GM19463 (cell line): ENCODE measurements at regions not wholly inside any gene's neighbourhood (a gene's known extent, or its start where the extent isn't known, plus 50 kb on each side); places are given as distances from the start of the nearest gene placed in this dataset.
"Not testable (repeated sequence)": the region's sequence is repeated elsewhere in the genome, so short reads cannot be mapped to it uniquely, and the experiment has no call there.

Experiments
- ATAC-seq: cut with Tn5 transposase; IDR thresholded peaks from one replicate; pipeline ENCODE4 v1.9.1; 2021; ENCODE audit warnings: mild to moderate bottlenecking, moderate library complexity; ENCODE audit not compliant: unreplicated experiment

DNA sequence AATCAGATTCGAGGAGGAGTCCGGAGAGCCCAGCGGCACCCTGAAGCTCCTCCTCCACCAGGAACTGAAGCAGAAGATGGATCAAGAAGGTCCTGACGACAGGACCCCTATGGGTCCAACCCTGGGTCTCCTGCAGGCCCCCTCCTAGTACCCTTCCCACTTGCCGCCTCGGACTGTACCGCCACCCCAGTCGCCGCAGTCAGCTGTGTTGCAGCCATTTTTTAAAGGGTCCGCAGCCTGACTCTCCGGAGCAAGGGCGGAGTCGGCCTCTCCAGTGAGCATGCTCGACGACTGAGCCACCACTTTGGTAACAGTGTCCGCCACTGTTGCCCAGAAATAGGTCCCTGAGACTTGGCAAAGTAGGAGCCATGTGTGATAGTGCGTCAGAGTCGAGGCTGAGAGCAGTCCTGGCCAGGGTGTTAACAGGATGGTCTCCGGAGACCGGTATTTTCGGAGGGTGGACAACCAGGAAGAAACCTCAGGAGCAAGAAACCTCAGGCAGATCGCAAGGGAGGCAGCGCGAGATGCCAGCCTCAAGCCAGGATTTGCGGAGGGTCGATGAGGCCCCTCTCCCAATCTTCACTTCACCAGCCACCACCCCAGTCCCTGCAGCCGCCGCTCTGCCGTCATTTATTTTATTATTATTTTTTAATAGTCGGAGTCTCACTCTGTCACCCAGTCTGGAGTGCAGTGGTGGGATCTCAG lies 294.6 kb upstream of the ZNF337 start:
- ATAC-seq: no peak

DNA sequence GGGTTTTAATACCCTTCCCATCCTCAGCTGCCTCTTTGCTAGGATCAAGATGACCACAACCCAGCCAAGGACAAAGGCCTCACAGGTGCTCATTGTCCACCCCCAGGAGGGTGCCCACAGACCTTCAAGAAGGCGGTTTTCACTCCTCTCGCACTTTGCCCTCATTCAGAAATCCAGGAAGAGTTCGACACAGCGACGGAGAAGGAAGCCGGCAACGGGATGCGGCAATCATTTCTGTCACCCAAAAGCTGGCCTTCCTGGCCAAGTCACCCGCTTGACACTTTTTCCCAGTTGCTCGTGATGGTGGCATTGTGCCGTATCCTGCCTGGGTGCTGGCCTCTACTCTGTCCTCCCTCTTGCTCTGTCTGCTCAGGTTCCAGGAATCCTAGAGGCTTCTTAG lies 293.0 kb upstream of the ZNF337 start:
- ATAC-seq: not testable (repeated sequence)

DNA sequence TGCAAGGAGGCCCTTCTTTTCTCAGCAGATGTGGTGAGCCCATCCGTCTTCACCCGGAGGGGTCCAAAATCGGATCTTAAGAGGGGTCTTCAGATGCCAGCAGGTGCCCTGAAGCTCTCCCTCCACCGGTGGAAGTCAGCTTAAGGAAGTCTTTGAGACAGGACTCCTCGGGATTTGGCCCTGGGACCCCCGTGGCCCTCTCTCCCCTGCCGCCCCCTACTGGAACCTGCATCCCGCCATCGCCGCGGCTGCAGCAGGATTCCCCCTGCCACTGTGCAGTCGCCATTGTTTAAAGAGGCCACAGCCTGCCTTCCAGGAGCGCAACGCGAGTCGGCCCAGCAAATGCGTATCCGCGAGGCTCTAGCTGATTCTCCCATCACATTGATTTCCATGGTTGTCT lies 292.5 kb upstream of the ZNF337 start:
- ATAC-seq: no peak

DNA sequence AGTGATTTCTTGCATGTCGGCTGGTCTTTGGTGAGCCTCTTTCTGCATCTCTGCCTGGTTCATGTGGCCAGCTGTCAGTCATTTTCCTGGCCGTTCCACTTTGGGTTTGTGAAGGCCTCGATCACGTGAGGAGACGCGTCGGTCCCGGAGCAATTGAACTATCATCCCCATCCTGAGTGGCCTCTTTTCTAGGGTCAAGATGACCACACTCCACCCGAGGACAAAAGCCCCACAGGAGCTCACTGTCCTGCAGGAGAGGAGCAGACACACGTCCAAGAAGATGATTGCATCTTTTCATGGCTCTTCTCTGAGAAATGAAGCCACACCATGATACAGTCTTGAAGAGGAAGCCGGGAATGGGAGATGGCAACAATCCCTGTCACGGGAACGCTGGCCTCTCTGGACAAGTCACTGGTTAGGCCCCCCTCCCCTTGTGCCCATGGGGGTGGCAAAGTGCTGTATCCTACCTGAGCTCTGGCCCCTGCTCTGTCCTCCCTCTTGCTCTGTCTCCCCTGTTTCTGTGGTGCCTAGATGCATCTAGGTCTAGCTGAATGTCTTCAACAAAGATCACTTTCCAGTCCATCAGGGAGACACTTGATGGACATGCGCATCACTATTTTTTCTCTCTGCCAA lies 291.4 kb upstream of the ZNF337 start:
- ATAC-seq: not testable (repeated sequence)

DNA sequence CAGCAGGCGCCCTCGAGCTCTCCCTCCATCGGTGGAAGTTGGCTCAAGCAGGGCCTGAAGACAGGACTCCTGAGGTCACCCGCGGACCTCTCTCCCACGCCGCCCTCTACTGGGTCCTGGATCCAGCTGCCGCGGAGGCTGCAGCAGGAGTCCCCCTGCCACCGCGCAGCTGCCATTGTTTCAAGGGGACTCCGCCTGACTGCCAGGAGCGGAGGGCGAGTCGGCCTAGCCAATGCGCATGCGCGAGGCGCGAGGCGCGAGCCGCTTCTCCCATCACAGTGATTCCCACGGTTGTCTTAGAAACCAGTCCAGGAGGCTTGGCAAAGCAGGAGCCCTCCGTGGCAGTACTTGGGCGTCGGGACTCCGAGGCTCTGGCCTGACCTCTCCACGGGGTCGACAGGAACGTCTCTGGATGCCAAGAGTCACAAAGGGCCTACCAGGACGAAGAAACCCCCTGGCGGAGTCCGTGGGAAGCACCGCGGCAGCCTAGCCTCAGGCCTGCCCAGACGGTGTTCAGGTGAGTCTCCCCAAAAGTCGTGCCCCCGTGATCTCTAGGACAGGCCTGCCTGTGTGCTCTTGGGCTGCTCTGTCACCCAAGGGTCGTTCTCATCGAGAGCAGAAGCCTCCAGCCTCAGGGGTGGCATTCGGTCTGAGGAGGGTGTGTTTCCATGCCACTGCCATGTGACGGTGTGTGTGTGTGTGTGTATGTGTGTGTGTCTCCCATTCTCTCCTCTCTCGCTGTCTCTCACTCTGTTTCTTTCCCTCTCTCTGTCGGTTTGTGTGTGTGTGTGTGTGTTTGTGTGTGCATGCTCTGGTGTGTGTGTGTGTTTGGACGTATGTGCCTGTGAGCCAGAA lies 290.6 kb upstream of the ZNF337 start:
- ATAC-seq: peak; percentile 94

DNA sequence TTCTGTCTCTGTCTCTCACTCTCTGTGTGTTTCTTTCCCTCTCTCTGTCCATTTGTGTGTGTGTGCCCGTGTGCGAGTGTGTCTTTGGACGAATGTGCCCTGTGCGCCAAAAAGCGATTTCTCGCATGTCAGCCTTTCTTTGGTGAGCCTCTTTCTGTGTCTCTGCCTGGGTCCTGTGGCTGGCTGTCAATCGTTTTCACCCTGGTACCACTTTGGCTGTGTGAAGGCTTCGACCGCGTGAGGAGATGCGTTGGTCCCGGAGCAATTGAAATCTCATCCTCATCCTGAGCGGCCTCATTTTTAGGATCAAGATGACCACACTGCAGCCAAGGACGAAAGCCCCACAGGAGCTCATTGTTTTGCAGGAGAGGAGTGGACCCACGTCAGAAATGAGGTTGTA lies 288.9 kb upstream of the ZNF337 start:
- ATAC-seq: no peak

DNA sequence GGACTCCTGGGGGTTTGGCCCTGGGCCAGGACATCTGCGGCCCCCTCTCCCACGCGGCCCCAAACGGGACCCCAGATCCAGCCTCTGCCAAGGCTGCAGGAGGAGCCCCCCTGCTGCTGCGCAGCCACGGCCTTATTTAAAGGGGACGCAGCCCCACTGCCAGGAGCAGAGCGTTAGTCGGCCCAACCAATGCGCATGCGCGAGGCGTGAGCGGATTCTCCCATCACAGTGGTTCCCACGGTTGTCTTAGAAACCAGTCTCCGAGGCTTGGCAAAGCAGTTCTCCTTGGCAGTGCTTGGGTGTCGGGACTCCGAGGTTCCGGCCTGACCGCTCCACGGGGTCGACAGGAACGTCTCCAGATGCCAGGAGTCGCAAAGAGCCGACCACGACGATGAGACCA lies 288.3 kb upstream of the ZNF337 start:
- ATAC-seq: no peak

DNA sequence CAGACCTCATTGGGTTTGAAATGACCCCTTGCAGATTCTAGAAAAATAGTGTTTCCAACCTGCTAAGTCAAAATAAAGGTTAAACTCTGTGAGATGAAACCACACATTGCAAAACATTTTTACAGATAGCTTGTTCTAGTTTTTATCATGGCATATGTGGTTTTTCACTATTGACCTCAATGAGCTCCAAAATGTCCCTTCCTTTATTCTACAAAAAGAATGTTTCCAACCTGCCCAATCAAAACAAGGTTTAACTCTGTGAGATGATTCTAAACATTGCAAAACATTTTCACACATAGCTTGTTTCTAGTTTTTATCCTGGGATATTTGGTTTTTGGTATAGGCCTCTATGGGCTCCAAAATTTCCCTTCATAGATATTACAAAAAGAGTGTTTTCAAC lies 286.0 kb upstream of the ZNF337 start:
- not testable (repeated sequence) for ATAC-seq

DNA sequence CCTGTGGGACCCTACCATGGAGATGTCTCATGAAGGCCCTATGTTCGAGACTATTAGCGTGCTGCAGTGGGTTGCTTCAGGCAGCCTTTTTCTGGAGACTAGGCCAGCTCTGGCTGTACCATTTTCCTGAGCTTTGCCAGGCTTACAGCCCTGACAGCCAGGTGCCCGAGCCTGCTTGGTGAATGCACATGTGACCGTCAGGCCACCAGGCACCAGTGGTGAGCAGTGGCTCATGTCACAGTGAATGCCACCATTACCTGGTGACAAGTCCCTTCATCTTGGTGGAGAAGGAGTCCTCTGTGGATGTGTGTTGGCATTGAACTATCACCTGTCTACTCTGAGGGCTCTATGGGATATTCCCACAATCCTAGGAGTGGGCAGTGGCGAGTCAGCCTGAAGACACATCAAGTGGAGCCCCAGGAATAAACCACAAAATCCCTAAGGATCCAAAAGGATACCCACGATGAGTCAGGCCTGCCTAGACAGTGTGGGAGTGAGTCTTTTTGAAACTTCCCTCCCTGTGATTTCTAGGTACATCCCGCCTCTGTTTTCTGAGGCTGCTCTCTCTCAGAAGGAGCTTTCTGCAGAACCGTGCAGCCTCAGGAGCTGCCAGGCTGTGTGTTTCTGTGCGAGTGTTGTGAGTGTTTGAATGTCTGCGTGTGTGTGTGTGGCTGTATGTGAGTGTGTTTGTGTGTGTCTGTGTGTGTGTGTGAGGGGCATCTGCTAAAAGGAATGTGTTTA lies 282.0 kb upstream of the ZNF337 start:
- not testable (repeated sequence) for ATAC-seq

DNA sequence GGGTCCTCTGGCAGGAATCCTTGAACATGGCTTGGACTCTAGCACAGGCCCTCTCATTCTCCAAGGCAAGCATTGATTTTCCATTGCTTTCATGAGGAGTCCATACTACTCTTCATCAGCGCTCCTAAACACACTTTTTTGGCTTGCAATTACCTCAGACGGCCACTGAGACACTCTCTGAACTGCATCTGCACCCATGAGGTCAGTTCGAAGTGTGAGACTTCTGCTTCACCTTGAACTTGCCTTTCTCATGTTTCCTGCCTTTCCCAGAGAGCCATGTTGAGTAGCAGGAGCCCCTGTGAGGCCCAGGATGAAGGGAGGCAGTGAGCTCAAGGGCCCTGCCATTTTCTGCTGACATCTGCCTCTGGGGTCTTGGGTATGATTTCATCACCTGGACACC lies 279.2 kb upstream of the ZNF337 start:
- ATAC-seq: not testable (repeated sequence)

DNA sequence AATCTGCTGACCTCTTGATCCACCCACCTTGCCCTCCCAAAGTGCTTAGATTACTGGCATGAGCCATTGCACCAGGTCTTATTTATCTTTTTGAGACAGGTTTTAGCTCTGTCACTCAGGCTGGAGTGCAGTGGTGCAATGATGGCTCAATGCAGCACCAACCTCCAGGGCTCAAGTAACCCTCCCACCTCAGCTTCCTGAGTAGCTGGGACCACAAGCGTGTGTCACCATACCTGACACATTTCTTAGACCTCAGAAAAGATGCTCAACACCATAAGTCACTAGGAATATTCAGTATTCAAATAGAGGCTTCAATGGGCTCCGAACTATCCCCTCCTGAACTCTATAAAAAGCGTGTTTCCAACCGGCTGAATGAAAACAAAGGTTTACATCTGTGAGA lies 268.6 kb upstream of the ZNF337 start:
- not testable (repeated sequence) for ATAC-seq

DNA sequence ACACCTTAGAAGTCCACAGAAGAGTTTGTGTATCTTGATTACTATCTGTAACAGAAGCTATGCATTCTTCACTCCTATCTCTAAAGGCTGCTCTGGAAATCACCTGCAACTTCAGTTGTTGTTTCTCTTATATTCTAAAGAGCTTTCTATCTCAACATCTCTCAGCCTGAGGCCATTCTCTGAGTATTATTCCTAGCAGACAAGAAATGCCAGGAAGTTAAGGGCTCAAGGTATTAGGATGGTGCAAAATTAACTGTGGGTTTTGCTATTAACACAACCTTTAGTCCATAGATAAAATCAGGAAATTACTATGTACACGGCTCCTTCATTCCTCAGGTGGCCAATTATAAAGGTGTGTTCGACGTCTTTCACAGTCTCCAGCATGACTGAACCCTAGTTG lies 257.2 kb upstream of the ZNF337 start:
- not testable (repeated sequence) for ATAC-seq

DNA sequence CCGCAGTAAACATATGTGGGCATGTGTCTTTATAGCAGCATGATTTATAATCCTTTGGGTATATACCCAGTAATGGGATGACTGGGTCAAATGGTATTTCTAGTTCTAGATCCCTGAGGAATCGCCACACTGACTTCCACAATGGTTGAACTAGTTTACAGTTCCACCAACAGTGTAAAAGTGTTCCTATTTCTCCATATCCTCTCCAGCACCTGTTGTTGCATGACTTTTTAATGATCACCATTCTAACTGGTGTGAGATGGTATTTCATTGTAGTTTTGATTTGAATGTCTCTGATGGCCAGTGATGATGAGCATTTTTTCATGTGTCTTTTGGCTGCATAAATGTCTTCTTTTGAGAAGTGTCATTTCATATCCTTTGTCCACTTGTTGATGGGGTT lies 238.6 kb upstream of the ZNF337 start:
- ATAC-seq: not testable (repeated sequence)

DNA sequence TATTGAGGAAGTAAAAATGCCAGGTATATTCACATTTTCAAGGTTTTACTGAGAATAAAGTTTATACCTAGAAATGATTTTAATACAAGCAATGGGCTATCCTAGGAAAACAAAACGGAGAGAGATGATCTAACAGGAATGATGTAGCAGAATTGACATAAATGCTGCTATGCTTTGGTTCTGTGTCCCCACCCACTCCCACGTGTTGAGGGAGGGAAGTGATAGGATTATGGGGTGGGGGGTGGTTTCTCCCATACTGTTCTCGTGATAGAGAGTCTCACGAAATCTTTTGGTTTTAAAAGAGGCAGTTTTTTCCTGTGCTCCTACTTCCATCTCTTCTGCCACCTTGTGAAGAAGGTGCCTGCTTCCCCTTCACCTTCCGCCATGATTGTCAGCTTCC lies 236.2 kb upstream of the ZNF337 start:
- ATAC-seq: not testable (repeated sequence)

DNA sequence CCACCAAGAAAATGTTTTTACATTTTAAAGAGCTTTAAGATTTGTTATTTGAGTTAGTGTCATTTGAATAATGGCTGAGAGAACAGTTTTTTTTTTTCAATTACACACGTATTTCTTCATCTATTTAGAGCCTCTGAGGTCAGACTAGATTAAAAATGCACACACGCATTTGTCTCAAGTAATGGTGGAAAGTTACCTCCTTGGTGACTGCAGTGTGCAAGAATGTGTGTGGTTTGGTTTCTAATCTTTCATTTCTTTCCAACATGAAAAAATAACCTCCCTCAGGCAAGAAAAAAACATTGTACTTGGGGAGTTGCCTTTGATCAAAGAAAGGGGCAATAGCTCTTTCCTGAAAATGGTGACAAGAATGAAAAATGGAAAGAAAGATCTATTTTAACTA lies 235.5 kb upstream of the ZNF337 start:
- not testable (repeated sequence) for ATAC-seq

DNA sequence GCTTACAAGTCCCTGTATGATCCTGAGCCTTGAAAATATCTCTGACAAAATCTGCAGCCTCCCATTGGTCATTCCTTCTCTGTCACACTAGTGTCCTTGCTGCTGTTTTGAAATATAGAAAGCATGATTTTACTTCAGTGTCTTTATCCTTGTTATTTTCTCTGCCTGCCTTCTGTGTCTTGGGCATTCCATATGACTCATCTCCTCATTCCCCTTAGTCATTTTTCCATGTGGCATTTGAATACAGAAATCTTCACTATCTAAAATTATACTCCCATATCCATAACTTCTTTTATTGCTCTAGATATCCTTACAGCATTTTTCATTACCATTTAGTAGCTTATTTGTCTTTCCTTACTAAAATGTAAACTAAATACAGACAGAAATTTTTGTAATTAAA lies 205.7 kb upstream of the ZNF337 start:
- ATAC-seq: not testable (repeated sequence)

DNA sequence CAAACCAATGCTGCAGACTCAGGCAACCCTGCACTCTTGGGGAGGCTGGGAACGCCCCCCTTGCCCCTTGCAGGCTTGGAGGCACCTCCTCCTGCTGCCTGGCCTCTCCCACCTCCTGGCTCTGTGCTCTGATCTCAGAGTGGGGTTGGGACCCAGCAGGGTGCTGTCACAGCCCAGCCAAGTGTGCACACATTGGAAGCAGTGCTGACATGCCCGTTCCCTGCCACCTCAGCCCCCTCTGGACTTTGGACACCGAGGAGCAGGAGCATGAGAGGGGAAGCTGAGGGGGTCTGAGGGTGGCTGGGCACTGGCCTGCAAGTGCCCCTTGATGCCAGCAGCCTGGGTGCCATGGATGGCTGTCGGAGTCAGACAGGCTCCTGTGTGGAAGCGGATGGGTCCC lies 202.0 kb upstream of the ZNF337 start:
- ATAC-seq: not testable (repeated sequence)

DNA sequence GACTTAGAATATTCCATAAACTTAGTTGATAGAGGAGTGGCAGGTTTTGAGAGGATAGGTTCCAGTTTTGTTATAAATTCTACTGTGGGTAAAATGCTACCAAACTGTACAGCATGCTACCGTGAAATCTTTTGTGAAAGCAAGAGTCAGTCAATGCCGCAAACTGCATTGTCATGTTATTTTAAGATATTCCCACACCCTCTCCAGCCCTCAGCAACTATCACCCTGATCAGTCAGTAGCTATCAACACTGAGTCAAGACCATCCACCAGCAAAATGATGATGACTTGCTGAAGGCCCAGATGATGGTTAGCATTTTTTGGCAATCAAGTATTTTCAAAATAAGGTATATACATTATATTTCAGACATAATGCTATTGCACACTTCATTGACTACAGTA lies 182.4 kb upstream of the ZNF337 start:
- not testable (repeated sequence) for ATAC-seq

DNA sequence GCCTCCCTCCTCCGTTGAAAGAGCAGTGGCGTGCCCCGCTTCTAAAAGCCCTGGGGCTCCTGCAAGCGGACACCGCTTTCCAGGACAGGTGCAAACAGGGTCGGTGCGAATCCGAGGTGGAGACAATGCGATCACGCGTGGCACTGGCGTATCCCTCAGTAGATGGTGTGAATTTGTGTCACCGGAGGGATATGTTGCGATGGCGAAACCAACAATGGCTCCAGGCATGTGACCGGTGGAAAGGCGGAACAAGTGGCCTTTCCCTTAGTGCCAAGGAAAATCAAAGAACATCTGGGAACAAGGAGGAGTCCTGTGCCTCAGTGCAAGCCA lies 172.0 kb upstream of the ZNF337 start:
- ATAC-seq: not testable (repeated sequence)

DNA sequence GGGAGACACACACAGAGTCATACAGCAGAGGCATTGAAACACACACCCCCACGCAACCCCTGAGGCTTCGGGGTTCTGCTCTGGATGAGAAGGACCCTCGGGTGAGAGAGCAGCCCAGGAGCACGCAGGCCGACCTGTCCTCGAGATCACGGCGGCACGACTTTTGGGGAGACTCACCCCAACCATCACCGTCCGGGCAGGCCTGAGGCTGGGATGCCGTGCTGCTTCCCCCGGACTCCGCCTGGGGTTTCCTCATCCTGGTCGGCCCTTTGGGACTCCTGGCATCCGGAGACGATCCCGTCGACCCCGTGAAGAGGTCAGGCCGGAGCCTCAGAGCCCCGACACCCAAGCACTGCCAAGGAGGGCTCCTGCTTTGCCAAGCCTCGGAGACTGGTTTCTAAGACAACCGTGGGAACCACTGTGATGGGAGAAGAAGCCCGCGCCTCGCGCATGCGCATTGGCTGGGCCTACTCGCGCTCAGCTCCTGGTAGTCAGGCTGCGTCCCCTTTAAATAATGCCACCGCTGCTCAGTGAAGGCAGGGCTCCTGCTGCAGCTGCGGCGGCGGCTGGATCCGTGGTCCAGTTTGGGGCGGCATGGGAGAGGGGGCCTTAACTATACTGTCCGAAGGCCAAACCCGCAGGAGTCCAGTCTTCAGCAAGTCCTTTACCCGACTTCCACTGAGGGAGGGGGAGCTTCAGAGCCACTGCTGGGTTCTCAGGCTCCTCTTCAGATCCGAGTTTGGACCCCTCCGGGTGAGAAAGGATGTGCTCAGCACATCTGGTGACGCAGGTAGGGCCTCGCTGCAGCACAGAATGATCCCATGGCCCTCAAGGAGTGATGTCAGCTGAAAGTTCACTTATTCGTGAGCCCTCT lies 171.4 kb upstream of the ZNF337 start:
- ATAC-seq: peak; percentile 75
